Cardiac muscle cell (in vitro differentiated cells and primary cell): ENCODE measurements at regions not wholly inside any gene's neighbourhood (a gene's known extent, or its start where the extent isn't known, plus 50 kb on each side); places are given as distances from the start of the nearest gene placed in this dataset.

Source experiments
- DNase-seq, 2 donors: peaks; one replicate each; pipeline versions ENCODE4 v3.0.0 to v3.0.0-alpha.2; 2010 to 2017; ENCODE audit warnings: low read depth in 1 of 2, low spot score in 1 of 2
- H3K27ac ChIP-seq: fragments of 200-600 bp; sonication (generic); 2 replicates; pipeline ENCODE4 v1.5.1; 2016
- H3K27me3 ChIP-seq: fragments of 200-600 bp; sonication (generic); 2 replicates; pipeline ENCODE4 v1.6.0; 2016; ENCODE audit warnings: control low read depth
- H3K36me3 ChIP-seq: fragments of 200-600 bp; sonication (generic); 2 replicates; pipeline ENCODE4 v1.5.1; 2016; ENCODE audit warnings: control low read depth
- H3K4me1 ChIP-seq: fragments of 200-600 bp; sonication (generic); 2 replicates; pipeline ENCODE4 v1.8.1; 2017; ENCODE audit warnings: low read depth, mild to moderate bottlenecking, mixed run types
- H3K4me3 ChIP-seq: fragments of 200-600 bp; sonication (generic); 2 replicates; pipeline ENCODE4 v1.5.1; 2016; ENCODE audit warnings: mild to moderate bottlenecking
- H3K9me3 ChIP-seq: fragments of 200-600 bp; sonication (generic); 2 replicates; pipeline ENCODE4 v1.5.1; 2017; ENCODE audit warnings: low read depth, mild to moderate bottlenecking, control low read depth
- CTCF ChIP-seq: IDR thresholded peaks from 2 replicates; pipeline ENCODE4 v1.5.1; 2012; ENCODE audit warnings: low read depth, mild to moderate bottlenecking, low read length

GRCh38 chr12:94705676-94706075 lies 55.3 kb upstream of the TMCC3 start:
- no peak for DNase-seq
- Histone ChIP-seq H3K4me1 (peaks cover 2% of the 10 kb centered on the region), H3K36me3 (no peaks in the 10 kb centered on the region), H3K9me3 (no peaks in the 10 kb centered on the region), H3K27me3 (no peaks in the 10 kb centered on the region), H3K4me3 (no peak overlapping the region), H3K27ac (no peak overlapping the region)
- TF ChIP-seq CTCF = no peak

- no peaks in the 10 kb centered on the region for H3K9me3 ChIP-seq
- DNase-seq = peak in 1 of 2 donors; percentile 73
Observed at GRCh38 chr12:94704452-94705306, 54.3 kb upstream of the TMCC3 start.

GRCh38 chr12:94702696-94703095 lies 52.3 kb upstream of the TMCC3 start:
- no peaks in the 10 kb centered on the region for H3K27me3 ChIP-seq
- no peak overlapping the region for H3K4me3 ChIP-seq
- no peaks in the 10 kb centered on the region for H3K4me1 ChIP-seq
- no peaks in the 10 kb centered on the region for H3K9me3 ChIP-seq
- no peaks in the 10 kb centered on the region for H3K36me3 ChIP-seq
- TF ChIP-seq CTCF = no peak
- no peak overlapping the region for H3K27ac ChIP-seq
- no peak for DNase-seq

More at GRCh38 chr12:94704452-94705306, 54.3 kb upstream of the TMCC3 start:
- Histone ChIP-seq H3K27ac (no peak overlapping the region), H3K4me1 (peaks cover 2% of the 10 kb centered on the region), H3K4me3 (no peak overlapping the region), H3K27me3 (no peaks in the 10 kb centered on the region), H3K36me3 (no peaks in the 10 kb centered on the region)
- TF ChIP-seq CTCF = no peak

GRCh38 chr12:94701711-94702110 lies 51.4 kb upstream of the TMCC3 start:
- Histone ChIP-seq H3K27ac (no peak overlapping the region), H3K27me3 (no peaks in the 10 kb centered on the region), H3K9me3 (no peaks in the 10 kb centered on the region), H3K4me3 (no peak overlapping the region), H3K36me3 (no peaks in the 10 kb centered on the region), H3K4me1 (no peaks in the 10 kb centered on the region)
- no peak for TF ChIP-seq CTCF
- no peak for DNase-seq

- H3K9me3 ChIP-seq = no peaks in the 10 kb centered on the region
- no peaks in the 10 kb centered on the region for H3K27me3 ChIP-seq
- no peak for TF ChIP-seq CTCF
- H3K4me1 ChIP-seq = no peaks in the 10 kb centered on the region
- no peaks in the 10 kb centered on the region for H3K36me3 ChIP-seq
- H3K27ac ChIP-seq = no peak overlapping the region
- no peak for DNase-seq
- H3K4me3 ChIP-seq = no peak overlapping the region
Observed at GRCh38 chr12:94700662-94701061, 50.3 kb upstream of the TMCC3 start.
